Gastroesophageal sphincter (tissue), 4 donors: ENCODE measurements at regions not wholly inside any gene's neighbourhood (a gene's known extent, or its start where the extent isn't known, plus 50 kb on each side); places are given as distances from the start of the nearest gene placed in this dataset.

Experiments
- ATAC-seq: fragments of 150-250 bp; one replicate; pipeline ENCODE4 v1.9.1; 2016; ENCODE audit warnings: mild to moderate bottlenecking, moderate library complexity
- H3K27ac ChIP-seq, 4 donors: fragments of 200-600 bp; sonication (generic) in 3 of 4; 1 replicate in 3 of 4; 2 replicates in 1 of 4; pipeline ENCODE4 v1.5.1; 2016 to 2019
- H3K27me3 ChIP-seq: fragments of 200-600 bp; sonication (generic); one replicate; pipeline ENCODE4 v1.5.1; 2019
- H3K36me3 ChIP-seq, 2 donors: fragments of 200-600 bp; sonication (generic); one replicate each; pipeline ENCODE4 v1.5.1; 2019; ENCODE audit warnings: control low read depth in 1 of 2
- H3K4me1 ChIP-seq, 3 donors: fragments of 200-600 bp; sonication (generic); 1 replicate in 2 of 3; 2 replicates in 1 of 3; pipeline ENCODE4 v1.5.1; 2016 to 2019; ENCODE audit warnings: control low read depth in 2 of 3
- H3K4me3 ChIP-seq, 2 donors: fragments of 200-600 bp; sonication (generic); one replicate each; pipeline ENCODE4 v1.5.1; 2019; ENCODE audit warnings: mild to moderate bottlenecking in 1 of 2, moderate library complexity in 1 of 2
- H3K9me3 ChIP-seq, 3 donors: fragments of 200-600 bp; sonication (generic); one replicate each; pipeline ENCODE4 v1.5.1; 2017 to 2019; ENCODE audit warnings: control low read depth in 2 of 3
- CTCF ChIP-seq, 4 experiments: fragments of 200-600 bp in 2 of 4; fragments of 450-650 bp in 2 of 4; sonication (generic) in 1 of 4; IDR thresholded peaks; one replicate each; pipeline ENCODE4 v1.5.1; 2017 to 2019; ENCODE audit warnings: antibody characterized with exemption in 4 of 4, mild to moderate bottlenecking in 2 of 4, moderate library complexity in 2 of 4
- EP300 ChIP-seq: sonication (generic); formaldehyde crosslinking; IDR thresholded peaks from one replicate; pipeline ENCODE4 v1.6.1; 2017; ENCODE audit warnings: antibody characterized with exemption, mild to moderate bottlenecking
- POLR2A ChIP-seq, 2 donors: fragments of 450-650 bp; IDR thresholded peaks; one replicate each; pipeline ENCODE4 v1.6.1; 2017; ENCODE audit warnings: antibody characterized with exemption in 2 of 2, mild to moderate bottlenecking in 2 of 2, moderate library complexity in 1 of 2
- POLR2AphosphoS5 ChIP-seq: sonication (generic); formaldehyde crosslinking; IDR thresholded peaks from one replicate; pipeline ENCODE4 v1.6.1; 2017; ENCODE audit warnings: antibody characterized with exemption
- WGBS, 2 donors: methylation state at CpG; one replicate each; pipeline ENCODE4 v1.1.5; 2018; ENCODE audit warnings: low coverage in 1 of 2; 5-methylcytosine and 5-hydroxymethylcytosine counted together

- WGBS, 2 donors, result 73 to 74% methylated on average over 3 of the region's 3 CpGs
- H3K27me3 ChIP-seq, result no peaks in the 10 kb centered on the region
- ATAC-seq, result no peak
- no peak for TF ChIP-seq CTCF (IDR thresholded peaks at IDR 0.05)
- no peak for TF ChIP-seq POLR2AphosphoS5
- no peak for TF ChIP-seq EP300
- no peak for TF ChIP-seq POLR2A (IDR thresholded peaks at IDR 0.05)
- no peak overlapping the region for H3K4me3 ChIP-seq
- H3K9me3 ChIP-seq, result no peaks in the 10 kb centered on the region
- H3K27ac ChIP-seq, result no peak overlapping the region
- no peaks in the 10 kb centered on the region for H3K36me3 ChIP-seq
- H3K4me1 ChIP-seq, result no peaks in the 10 kb centered on the region
Observed at GRCh38 chr4:62872856-62873255, 1536.4 kb downstream of the TECRL start.

- H3K27me3 ChIP-seq, result no peaks in the 10 kb centered on the region
- ATAC-seq, result no peak
- 65 to 71% methylated on average over 1 of the region's 1 CpG for WGBS, 2 donors
Observed at GRCh38 chr4:62871078-62871477, 1538.2 kb downstream of the TECRL start.

GRCh38 chr4:62870451-62870850, 1538.8 kb downstream of the TECRL start:
- Histone ChIP-seq H3K9me3 (no peaks in the 10 kb centered on the region), H3K4me1 (no peaks in the 10 kb centered on the region), H3K27ac (no peak overlapping the region), H3K36me3 (no peaks in the 10 kb centered on the region), H3K27me3 (no peaks in the 10 kb centered on the region), H3K4me3 (no peak overlapping the region)
- TF ChIP-seq EP300 (no peak), POLR2A (IDR thresholded peaks at IDR 0.05) (no peak), CTCF (IDR thresholded peaks at IDR 0.05) (no peak), POLR2AphosphoS5 (no peak)
- no peak for ATAC-seq
- 74 to 81% methylated on average over 3 of the region's 3 CpGs for WGBS, 2 donors

More at GRCh38 chr4:62871078-62871477, 1538.2 kb downstream of the TECRL start:
- Histone ChIP-seq H3K27ac (no peak overlapping the region), H3K4me3 (no peak overlapping the region), H3K36me3 (no peaks in the 10 kb centered on the region), H3K9me3 (no peaks in the 10 kb centered on the region), H3K4me1 (no peaks in the 10 kb centered on the region)
- no peak for TF ChIP-seq EP300
- TF ChIP-seq POLR2AphosphoS5, result no peak
- no peak for TF ChIP-seq CTCF (IDR thresholded peaks at IDR 0.05)
- TF ChIP-seq POLR2A (IDR thresholded peaks at IDR 0.05), result no peak

- H3K4me1 ChIP-seq, result no peaks in the 10 kb centered on the region
- H3K36me3 ChIP-seq, result no peaks in the 10 kb centered on the region
- no peak overlapping the region for H3K27ac ChIP-seq
- no peaks in the 10 kb centered on the region for H3K27me3 ChIP-seq
- TF ChIP-seq EP300 (no peak), CTCF (IDR thresholded peaks at IDR 0.05) (no peak), POLR2A (IDR thresholded peaks at IDR 0.05) (no peak), POLR2AphosphoS5 (no peak)
- no peaks in the 10 kb centered on the region for H3K9me3 ChIP-seq
- WGBS, 2 donors, result 61 to 80% methylated on average over 3 of the region's 3 CpGs
- no peak overlapping the region for H3K4me3 ChIP-seq
- ATAC-seq, result no peak
Observed at GRCh38 chr4:62865261-62865660, 1544.0 kb downstream of the TECRL start.

GRCh38 chr4:62849696-62850095, 1559.6 kb downstream of the TECRL start:
- Histone ChIP-seq H3K36me3 (no peaks in the 10 kb centered on the region), H3K27ac (no peak overlapping the region), H3K27me3 (no peaks in the 10 kb centered on the region), H3K4me1 (no peaks in the 10 kb centered on the region), H3K9me3 (no peaks in the 10 kb centered on the region), H3K4me3 (no peak overlapping the region)
- TF ChIP-seq POLR2A (IDR thresholded peaks at IDR 0.05) (no peak), POLR2AphosphoS5 (no peak), EP300 (no peak), CTCF (IDR thresholded peaks at IDR 0.05) (no peak)
- ATAC-seq, result no peak
- 38 to 76% methylated on average over 1 of the region's 1 CpG for WGBS, 2 donors
